GM23338 (cell line): ENCODE measurements at regions not wholly inside any gene's neighbourhood (a gene's known extent, or its start where the extent isn't known, plus 50 kb on each side); places are given as distances from the start of the nearest gene placed in this dataset.

ENCODE experiments used
- ATAC-seq: fragments of 200-7000 bp; cut with Tn5 transposase; 3 replicates; pipeline ENCODE4 v1.9.1; 2020
- DNase-seq: peaks from one replicate; pipeline ENCODE4 v3.0.0-alpha.2; 2015; ENCODE audit warnings: low spot score
- H2AFZ ChIP-seq: fragments of 200-600 bp; sonication (generic); 2 replicates; pipeline ENCODE4 v1.8.0; 2016; ENCODE audit warnings: antibody characterized with exemption, mild to moderate bottlenecking, moderate library complexity
- H3F3A ChIP-seq: fragments of 200-600 bp; sonication (generic); replicated peaks from 2 replicates; pipeline ENCODE4 v1.8.0; 2017; ENCODE audit warnings: antibody characterized with exemption, mixed run types, low read depth
- H3K27ac ChIP-seq: fragments of 200-600 bp; sonication (generic); 2 replicates; pipeline ENCODE4 v1.6.1; 2016; ENCODE audit warnings: low read depth
- H3K27me3 ChIP-seq: fragments of 200-600 bp; sonication (generic); 2 replicates; pipeline ENCODE4 v1.8.0; 2016; ENCODE audit warnings: mild to moderate bottlenecking, mixed run types, moderate library complexity; ENCODE audit not compliant: insufficient read depth
- H3K36me3 ChIP-seq: fragments of 200-600 bp; sonication (generic); 2 replicates; pipeline ENCODE4 v1.8.0; 2016; ENCODE audit warnings: mild to moderate bottlenecking; ENCODE audit not compliant: insufficient read depth
- H3K4me1 ChIP-seq: fragments of 200-600 bp; sonication (generic); 2 replicates; pipeline ENCODE4 v1.8.0; 2016; ENCODE audit warnings: mild to moderate bottlenecking, moderate library complexity; ENCODE audit not compliant: insufficient read depth
- H3K4me2 ChIP-seq: fragments of 200-600 bp; sonication (generic); 2 replicates; pipeline ENCODE4 v1.7.1; 2017; ENCODE audit warnings: mixed run types
- H3K4me3 ChIP-seq: fragments of 200-600 bp; sonication (generic); 2 replicates; pipeline ENCODE4 v1.6.1; 2016; ENCODE audit warnings: mixed run types
- H3K79me2 ChIP-seq: fragments of 200-600 bp; sonication (generic); replicated peaks from 2 replicates; pipeline ENCODE4 v1.8.0; 2017; ENCODE audit warnings: mild to moderate bottlenecking; ENCODE audit not compliant: insufficient read depth
- H3K9me2 ChIP-seq: fragments of 200-600 bp; sonication (generic); 2 replicates; pipeline ENCODE4 v1.8.0; 2017; ENCODE audit not compliant: insufficient read depth
- H4K20me1 ChIP-seq: fragments of 200-600 bp; sonication (generic); replicated peaks from 2 replicates; pipeline ENCODE4 v1.8.0; 2017; ENCODE audit warnings: mild to moderate bottlenecking; ENCODE audit not compliant: insufficient read depth
- H3K27ac Mint-ChIP-seq: 2 replicates; pipeline ENCODE4 v1.8.0; 2020; ENCODE audit warnings: inconsistent platforms, mild to moderate bottlenecking, moderate library complexity, mixed read lengths
- H3K27me3 Mint-ChIP-seq: 3 replicates; pipeline ENCODE4 v1.8.0; 2022; ENCODE audit warnings: low read depth, mild to moderate bottlenecking, moderate library complexity, mixed read lengths, inconsistent platforms; ENCODE audit not compliant: insufficient read depth, poor library complexity
- H3K36me3 Mint-ChIP-seq: 3 replicates; pipeline ENCODE4 v1.8.0; 2021; ENCODE audit warnings: low read depth, mild to moderate bottlenecking, inconsistent platforms, moderate library complexity, mixed read lengths
- H3K4me1 Mint-ChIP-seq: 3 replicates; pipeline ENCODE4 v1.8.0; 2020; ENCODE audit warnings: mild to moderate bottlenecking, inconsistent platforms, mixed read lengths
- H3K4me3 Mint-ChIP-seq: 3 replicates; pipeline ENCODE4 v1.8.0; 2021; ENCODE audit warnings: moderate library complexity, mild to moderate bottlenecking, inconsistent platforms, mixed read lengths
- H3K9me3 Mint-ChIP-seq: 3 replicates; pipeline ENCODE4 v1.8.0; 2020; ENCODE audit warnings: moderate library complexity, mild to moderate bottlenecking, inconsistent platforms, mixed read lengths
- CREB1 ChIP-seq: fragments of 250-450 bp; sonication (Bioruptor Pico); IDR thresholded peaks from 2 replicates; pipeline ENCODE4 v1.5.0; 2020; ENCODE audit warnings: low read depth, mild to moderate bottlenecking, moderate library complexity
- EZH2 ChIP-seq: fragments of 200-600 bp; sonication (generic); IDR thresholded peaks from one replicate; pipeline ENCODE4 v1.8.0; 2017; ENCODE audit warnings: antibody characterized with exemption, mild to moderate bottlenecking, low read depth; ENCODE audit not compliant: unreplicated experiment
- EZH2phosphoT487 ChIP-seq: fragments of 200-600 bp; sonication (generic); IDR thresholded peaks from one replicate; pipeline ENCODE4 v1.8.1; 2018; ENCODE audit warnings: antibody characterized with exemption; ENCODE audit not compliant: unreplicated experiment
- NANOG ChIP-seq: IDR thresholded peaks from 2 replicates; pipeline ENCODE4 v1.6.1; 2016; ENCODE audit warnings: antibody characterized with exemption, borderline replicate concordance
- ZNF331 ChIP-seq: fragments of 250-450 bp; sonication (Bioruptor Pico); IDR thresholded peaks from 2 replicates; pipeline ENCODE4 v1.5.0; 2020; ENCODE audit warnings: low read depth, mild to moderate bottlenecking, moderate library complexity
- TF ChIP-seq, protein P1 (sequence below), 2 experiments: fragments of 200-600 bp in 1 of 2; sonication (generic) in 1 of 2; conservative IDR thresholded peaks; 2 replicates each; pipeline versions ENCODE4 v1.5.1 to v1.6.1; 2016 to 2017; ENCODE audit warnings: antibody characterized with exemption in 2 of 2, low read depth in 2 of 2, mild to moderate bottlenecking in 2 of 2, moderate library complexity in 1 of 2
- TF ChIP-seq, protein P2 (sequence below): fragments of 250-450 bp; sonication (Bioruptor Pico); IDR thresholded peaks from 2 replicates; pipeline ENCODE4 v1.5.0; 2020; ENCODE audit warnings: mild to moderate bottlenecking, moderate library complexity
- TF ChIP-seq, protein P3 (sequence below): IDR thresholded peaks from one replicate; pipeline ENCODE4 v1.6.1; 2018; ENCODE audit warnings: antibody characterized with exemption; ENCODE audit not compliant: unreplicated experiment

DNA sequence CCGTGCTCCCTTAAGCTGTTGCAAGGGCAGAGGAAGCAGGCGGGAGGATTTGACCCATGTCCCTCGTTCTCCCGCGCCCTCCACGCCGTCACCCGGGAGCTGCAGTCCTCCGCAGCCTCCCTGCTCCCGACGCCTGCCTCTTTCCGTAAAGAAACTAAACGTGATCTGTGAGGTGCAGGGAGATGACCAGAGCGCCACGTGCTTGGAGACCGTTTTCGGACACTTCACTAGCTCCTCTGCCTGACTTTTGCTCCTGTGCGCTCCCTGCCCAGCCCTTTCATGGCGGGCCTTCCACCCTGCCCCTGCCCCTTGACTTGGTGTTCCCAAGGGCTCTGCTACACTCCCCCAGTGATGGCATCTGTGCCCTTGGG is 171.2 kb downstream of the LSM5 start:
- Mint-ChIP-seq H3K9me3 (no peaks in the 10 kb centered on the region), H3K4me1 (peaks cover 2% of the 10 kb centered on the region; the same call in 1 of the 3 replicates), H3K27ac (no peak overlapping the region), H3K27me3 (peaks cover 3% of the 10 kb centered on the region), H3K36me3 (no peaks in the 10 kb centered on the region), H3K4me3 (no peak overlapping the region)
- Histone ChIP-seq H3K27ac (no peak overlapping the region), H3K36me3 (no peaks in the 10 kb centered on the region), H3K9me2 (no peaks in the 10 kb centered on the region), H4K20me1 (no peaks in the 10 kb centered on the region; the same call in 1 of the 2 replicates), H3K79me2 (no peaks in the 10 kb centered on the region), H3F3A (no peaks in the 10 kb centered on the region), H2AFZ (peak overlapping the region; percentile 80), H3K27me3 (no peaks in the 10 kb centered on the region), H3K4me2 (no peak overlapping the region), H3K4me3 (no peak overlapping the region), H3K4me1 (no peaks in the 10 kb centered on the region)
- ATAC-seq (peak; percentile 46), DNase-seq (peak; percentile 16)
- TF ChIP-seq EZH2phosphoT487 (no peak), NANOG (no peak), CREB1 (no peak), EZH2 (no peak), ZNF331 (CRISPR knock-in tag) (no peak)
- TF ChIP-seq, protein P1, sequence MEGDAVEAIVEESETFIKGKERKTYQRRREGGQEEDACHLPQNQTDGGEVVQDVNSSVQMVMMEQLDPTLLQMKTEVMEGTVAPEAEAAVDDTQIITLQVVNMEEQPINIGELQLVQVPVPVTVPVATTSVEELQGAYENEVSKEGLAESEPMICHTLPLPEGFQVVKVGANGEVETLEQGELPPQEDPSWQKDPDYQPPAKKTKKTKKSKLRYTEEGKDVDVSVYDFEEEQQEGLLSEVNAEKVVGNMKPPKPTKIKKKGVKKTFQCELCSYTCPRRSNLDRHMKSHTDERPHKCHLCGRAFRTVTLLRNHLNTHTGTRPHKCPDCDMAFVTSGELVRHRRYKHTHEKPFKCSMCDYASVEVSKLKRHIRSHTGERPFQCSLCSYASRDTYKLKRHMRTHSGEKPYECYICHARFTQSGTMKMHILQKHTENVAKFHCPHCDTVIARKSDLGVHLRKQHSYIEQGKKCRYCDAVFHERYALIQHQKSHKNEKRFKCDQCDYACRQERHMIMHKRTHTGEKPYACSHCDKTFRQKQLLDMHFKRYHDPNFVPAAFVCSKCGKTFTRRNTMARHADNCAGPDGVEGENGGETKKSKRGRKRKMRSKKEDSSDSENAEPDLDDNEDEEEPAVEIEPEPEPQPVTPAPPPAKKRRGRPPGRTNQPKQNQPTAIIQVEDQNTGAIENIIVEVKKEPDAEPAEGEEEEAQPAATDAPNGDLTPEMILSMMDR (conservative IDR thresholded peaks at IDR 0.05; ENCODE audit: low read depth in 2 of 2), result no peak
- TF ChIP-seq, protein P2, sequence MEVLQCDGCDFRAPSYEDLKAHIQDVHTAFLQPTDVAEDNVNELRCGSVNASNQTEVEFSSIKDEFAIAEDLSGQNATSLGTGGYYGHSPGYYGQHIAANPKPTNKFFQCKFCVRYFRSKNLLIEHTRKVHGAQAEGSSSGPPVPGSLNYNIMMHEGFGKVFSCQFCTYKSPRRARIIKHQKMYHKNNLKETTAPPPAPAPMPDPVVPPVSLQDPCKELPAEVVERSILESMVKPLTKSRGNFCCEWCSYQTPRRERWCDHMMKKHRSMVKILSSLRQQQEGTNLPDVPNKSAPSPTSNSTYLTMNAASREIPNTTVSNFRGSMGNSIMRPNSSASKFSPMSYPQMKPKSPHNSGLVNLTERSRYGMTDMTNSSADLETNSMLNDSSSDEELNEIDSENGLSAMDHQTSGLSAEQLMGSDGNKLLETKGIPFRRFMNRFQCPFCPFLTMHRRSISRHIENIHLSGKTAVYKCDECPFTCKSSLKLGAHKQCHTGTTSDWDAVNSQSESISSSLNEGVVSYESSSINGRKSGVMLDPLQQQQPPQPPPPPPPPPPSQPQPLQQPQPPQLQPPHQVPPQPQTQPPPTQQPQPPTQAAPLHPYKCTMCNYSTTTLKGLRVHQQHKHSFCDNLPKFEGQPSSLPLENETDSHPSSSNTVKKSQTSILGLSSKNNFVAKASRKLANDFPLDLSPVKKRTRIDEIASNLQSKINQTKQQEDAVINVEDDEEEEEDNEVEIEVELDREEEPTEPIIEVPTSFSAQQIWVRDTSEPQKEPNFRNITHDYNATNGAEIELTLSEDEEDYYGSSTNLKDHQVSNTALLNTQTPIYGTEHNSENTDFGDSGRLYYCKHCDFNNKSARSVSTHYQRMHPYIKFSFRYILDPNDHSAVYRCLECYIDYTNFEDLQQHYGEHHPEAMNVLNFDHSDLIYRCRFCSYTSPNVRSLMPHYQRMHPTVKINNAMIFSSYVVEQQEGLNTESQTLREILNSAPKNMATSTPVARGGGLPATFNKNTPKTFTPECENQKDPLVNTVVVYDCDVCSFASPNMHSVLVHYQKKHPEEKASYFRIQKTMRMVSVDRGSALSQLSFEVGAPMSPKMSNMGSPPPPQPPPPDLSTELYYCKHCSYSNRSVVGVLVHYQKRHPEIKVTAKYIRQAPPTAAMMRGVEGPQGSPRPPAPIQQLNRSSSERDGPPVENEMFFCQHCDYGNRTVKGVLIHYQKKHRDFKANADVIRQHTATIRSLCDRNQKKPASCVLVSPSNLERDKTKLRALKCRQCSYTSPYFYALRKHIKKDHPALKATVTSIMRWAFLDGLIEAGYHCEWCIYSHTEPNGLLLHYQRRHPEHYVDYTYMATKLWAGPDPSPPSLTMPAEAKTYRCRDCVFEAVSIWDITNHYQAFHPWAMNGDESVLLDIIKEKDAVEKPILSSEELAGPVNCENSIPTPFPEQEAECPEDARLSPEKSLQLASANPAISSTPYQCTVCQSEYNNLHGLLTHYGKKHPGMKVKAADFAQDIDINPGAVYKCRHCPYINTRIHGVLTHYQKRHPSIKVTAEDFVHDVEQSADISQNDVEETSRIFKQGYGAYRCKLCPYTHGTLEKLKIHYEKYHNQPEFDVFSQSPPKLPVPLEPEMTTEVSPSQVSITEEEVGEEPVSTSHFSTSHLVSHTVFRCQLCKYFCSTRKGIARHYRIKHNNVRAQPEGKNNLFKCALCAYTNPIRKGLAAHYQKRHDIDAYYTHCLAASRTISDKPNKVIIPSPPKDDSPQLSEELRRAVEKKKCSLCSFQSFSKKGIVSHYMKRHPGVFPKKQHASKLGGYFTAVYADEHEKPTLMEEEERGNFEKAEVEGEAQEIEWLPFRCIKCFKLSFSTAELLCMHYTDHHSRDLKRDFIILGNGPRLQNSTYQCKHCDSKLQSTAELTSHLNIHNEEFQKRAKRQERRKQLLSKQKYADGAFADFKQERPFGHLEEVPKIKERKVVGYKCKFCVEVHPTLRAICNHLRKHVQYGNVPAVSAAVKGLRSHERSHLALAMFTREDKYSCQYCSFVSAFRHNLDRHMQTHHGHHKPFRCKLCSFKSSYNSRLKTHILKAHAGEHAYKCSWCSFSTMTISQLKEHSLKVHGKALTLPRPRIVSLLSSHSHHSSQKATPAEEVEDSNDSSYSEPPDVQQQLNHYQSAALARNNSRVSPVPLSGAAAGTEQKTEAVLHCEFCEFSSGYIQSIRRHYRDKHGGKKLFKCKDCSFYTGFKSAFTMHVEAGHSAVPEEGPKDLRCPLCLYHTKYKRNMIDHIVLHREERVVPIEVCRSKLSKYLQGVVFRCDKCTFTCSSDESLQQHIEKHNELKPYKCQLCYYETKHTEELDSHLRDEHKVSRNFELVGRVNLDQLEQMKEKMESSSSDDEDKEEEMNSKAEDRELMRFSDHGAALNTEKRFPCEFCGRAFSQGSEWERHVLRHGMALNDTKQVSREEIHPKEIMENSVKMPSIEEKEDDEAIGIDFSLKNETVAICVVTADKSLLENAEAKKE (CRISPR knock-in tag), result no peak
- TF ChIP-seq, protein P3, sequence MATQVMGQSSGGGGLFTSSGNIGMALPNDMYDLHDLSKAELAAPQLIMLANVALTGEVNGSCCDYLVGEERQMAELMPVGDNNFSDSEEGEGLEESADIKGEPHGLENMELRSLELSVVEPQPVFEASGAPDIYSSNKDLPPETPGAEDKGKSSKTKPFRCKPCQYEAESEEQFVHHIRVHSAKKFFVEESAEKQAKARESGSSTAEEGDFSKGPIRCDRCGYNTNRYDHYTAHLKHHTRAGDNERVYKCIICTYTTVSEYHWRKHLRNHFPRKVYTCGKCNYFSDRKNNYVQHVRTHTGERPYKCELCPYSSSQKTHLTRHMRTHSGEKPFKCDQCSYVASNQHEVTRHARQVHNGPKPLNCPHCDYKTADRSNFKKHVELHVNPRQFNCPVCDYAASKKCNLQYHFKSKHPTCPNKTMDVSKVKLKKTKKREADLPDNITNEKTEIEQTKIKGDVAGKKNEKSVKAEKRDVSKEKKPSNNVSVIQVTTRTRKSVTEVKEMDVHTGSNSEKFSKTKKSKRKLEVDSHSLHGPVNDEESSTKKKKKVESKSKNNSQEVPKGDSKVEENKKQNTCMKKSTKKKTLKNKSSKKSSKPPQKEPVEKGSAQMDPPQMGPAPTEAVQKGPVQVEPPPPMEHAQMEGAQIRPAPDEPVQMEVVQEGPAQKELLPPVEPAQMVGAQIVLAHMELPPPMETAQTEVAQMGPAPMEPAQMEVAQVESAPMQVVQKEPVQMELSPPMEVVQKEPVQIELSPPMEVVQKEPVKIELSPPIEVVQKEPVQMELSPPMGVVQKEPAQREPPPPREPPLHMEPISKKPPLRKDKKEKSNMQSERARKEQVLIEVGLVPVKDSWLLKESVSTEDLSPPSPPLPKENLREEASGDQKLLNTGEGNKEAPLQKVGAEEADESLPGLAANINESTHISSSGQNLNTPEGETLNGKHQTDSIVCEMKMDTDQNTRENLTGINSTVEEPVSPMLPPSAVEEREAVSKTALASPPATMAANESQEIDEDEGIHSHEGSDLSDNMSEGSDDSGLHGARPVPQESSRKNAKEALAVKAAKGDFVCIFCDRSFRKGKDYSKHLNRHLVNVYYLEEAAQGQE, result no peak
